Uterus (tissue), 2 donors: ENCODE measurements at regions not wholly inside any gene's neighbourhood (a gene's known extent, or its start where the extent isn't known, plus 50 kb on each side); places are given as distances from the start of the nearest gene placed in this dataset.
"Not testable (repeated sequence)": the region's sequence is repeated elsewhere in the genome, so short reads cannot be mapped to it uniquely, and the experiment has no call there.

Experiments used
- POLR2A ChIP-seq, 2 donors: fragments of 450-650 bp; IDR thresholded peaks; one replicate each; pipeline ENCODE4 v1.6.1; 2016; ENCODE audit warnings: antibody characterized with exemption in 2 of 2, mild to moderate bottlenecking in 1 of 2, moderate library complexity in 1 of 2
- TF ChIP-seq, protein P1 (sequence below), 4 experiments: fragments of 200-600 bp in 2 of 4; fragments of 450-650 bp in 2 of 4; sonication (generic) in 2 of 4; IDR thresholded peaks; one replicate each; pipeline ENCODE4 v1.5.1; 2016 to 2019; ENCODE audit warnings: antibody characterized with exemption in 4 of 4, mild to moderate bottlenecking in 2 of 4, moderate library complexity in 1 of 4

DNA sequence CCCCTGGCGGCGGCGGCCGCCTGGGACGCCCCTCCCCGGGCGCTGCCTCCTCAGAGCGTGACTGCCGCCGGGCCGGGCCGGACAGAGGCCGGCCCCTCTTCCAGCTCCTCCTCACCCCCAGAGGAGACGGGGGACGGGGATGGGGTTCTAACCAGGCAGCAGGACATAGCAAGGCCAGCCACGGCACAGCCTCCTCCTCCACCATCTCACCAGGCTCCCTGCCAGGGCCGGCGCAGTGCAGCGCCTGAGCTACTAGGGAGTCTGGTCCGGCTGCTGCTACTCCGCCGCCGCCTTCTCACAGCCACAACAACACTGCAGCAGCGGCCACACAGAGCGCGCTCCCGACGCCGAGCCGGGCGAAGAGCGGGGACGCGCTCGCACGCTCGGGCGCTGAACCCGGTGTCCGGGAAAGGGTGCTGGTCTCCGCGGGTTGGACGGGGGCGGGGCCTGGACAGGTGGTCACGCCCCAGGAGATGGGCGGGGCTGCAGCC lies 112.3 kb downstream of the POTEC start:
- TF ChIP-seq, protein P1, sequence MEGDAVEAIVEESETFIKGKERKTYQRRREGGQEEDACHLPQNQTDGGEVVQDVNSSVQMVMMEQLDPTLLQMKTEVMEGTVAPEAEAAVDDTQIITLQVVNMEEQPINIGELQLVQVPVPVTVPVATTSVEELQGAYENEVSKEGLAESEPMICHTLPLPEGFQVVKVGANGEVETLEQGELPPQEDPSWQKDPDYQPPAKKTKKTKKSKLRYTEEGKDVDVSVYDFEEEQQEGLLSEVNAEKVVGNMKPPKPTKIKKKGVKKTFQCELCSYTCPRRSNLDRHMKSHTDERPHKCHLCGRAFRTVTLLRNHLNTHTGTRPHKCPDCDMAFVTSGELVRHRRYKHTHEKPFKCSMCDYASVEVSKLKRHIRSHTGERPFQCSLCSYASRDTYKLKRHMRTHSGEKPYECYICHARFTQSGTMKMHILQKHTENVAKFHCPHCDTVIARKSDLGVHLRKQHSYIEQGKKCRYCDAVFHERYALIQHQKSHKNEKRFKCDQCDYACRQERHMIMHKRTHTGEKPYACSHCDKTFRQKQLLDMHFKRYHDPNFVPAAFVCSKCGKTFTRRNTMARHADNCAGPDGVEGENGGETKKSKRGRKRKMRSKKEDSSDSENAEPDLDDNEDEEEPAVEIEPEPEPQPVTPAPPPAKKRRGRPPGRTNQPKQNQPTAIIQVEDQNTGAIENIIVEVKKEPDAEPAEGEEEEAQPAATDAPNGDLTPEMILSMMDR (IDR thresholded peaks at IDR 0.05), result not testable (repeated sequence)
- TF ChIP-seq POLR2A (IDR thresholded peaks at IDR 0.05), result not testable (repeated sequence)
